Cardiac muscle cell (in vitro differentiated cells and primary cell): ENCODE measurements at regions not wholly inside any gene's neighbourhood (a gene's known extent, or its start where the extent isn't known, plus 50 kb on each side); places are given as distances from the start of the nearest gene placed in this dataset.

Source experiments
- DNase-seq, 2 donors: peaks; one replicate each; pipeline versions ENCODE4 v3.0.0 to v3.0.0-alpha.2; 2010 to 2017; ENCODE audit warnings: low read depth in 1 of 2, low spot score in 1 of 2
- H3K27ac ChIP-seq: fragments of 200-600 bp; sonication (generic); 2 replicates; pipeline ENCODE4 v1.5.1; 2016
- H3K27me3 ChIP-seq: fragments of 200-600 bp; sonication (generic); 2 replicates; pipeline ENCODE4 v1.6.0; 2016; ENCODE audit warnings: control low read depth
- H3K36me3 ChIP-seq: fragments of 200-600 bp; sonication (generic); 2 replicates; pipeline ENCODE4 v1.5.1; 2016; ENCODE audit warnings: control low read depth
- H3K4me1 ChIP-seq: fragments of 200-600 bp; sonication (generic); 2 replicates; pipeline ENCODE4 v1.8.1; 2017; ENCODE audit warnings: low read depth, mild to moderate bottlenecking, mixed run types
- H3K4me3 ChIP-seq: fragments of 200-600 bp; sonication (generic); 2 replicates; pipeline ENCODE4 v1.5.1; 2016; ENCODE audit warnings: mild to moderate bottlenecking
- H3K9me3 ChIP-seq: fragments of 200-600 bp; sonication (generic); 2 replicates; pipeline ENCODE4 v1.5.1; 2017; ENCODE audit warnings: low read depth, mild to moderate bottlenecking, control low read depth
- CTCF ChIP-seq: IDR thresholded peaks from 2 replicates; pipeline ENCODE4 v1.5.1; 2012; ENCODE audit warnings: low read depth, mild to moderate bottlenecking, low read length

GRCh38 chr2:104923665-104924064, 69.8 kb downstream of the POU3F3 start:
- no peak for TF ChIP-seq CTCF
- H3K9me3 ChIP-seq = no peaks in the 10 kb centered on the region
- no peaks in the 10 kb centered on the region for H3K36me3 ChIP-seq
- H3K4me3 ChIP-seq = no peak overlapping the region
- H3K27ac ChIP-seq = no peak overlapping the region
- no peaks in the 10 kb centered on the region for H3K27me3 ChIP-seq
- no peaks in the 10 kb centered on the region for H3K4me1 ChIP-seq
- DNase-seq = no peak

DNA sequence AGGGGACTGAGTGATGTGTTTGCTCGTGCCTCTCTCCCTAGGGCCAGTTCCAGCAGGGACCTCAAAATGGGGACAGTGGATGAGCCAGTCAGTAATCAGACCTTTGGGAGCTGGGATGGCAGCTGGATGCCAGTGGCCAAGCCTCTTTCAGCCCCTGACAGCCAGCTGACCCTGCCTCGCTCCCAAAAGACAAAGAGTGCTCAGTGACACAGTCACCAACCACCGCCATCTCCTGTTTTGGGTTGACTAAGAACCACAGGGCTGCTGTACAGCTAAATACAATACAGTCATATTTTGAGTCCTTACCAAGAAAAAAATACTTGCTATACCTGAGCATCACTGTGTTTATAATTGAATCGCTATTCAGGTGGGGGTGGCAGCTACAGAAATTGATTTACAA, 75.7 kb downstream of the POU3F3 start:
- Histone ChIP-seq H3K9me3 (no peaks in the 10 kb centered on the region), H3K27ac (no peak overlapping the region), H3K27me3 (no peaks in the 10 kb centered on the region), H3K4me3 (no peak overlapping the region), H3K36me3 (no peaks in the 10 kb centered on the region), H3K4me1 (no peaks in the 10 kb centered on the region)
- TF ChIP-seq CTCF = no peak
- DNase-seq = no peak

DNA sequence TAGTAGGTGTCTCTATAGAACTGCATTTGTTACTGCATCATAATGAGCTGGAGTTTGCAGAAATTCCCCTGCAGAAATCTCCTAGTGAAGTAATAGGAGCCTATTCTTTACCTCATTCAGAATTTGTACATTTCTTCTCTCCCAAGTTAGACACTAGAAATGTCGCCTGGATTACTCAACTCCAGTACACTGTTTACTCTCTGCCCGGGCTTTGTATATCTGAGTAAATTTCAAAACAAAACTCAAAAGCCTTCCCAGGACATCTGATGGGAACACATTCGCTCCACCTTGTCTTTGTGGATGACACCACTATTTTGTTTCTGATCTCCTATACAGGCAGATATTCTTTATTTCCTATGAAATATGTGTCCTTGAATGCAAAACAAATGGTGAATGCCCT, 76.8 kb downstream of the POU3F3 start:
- Histone ChIP-seq H3K27me3 (no peaks in the 10 kb centered on the region), H3K9me3 (no peaks in the 10 kb centered on the region), H3K27ac (no peak overlapping the region), H3K4me3 (no peak overlapping the region), H3K4me1 (no peaks in the 10 kb centered on the region), H3K36me3 (no peaks in the 10 kb centered on the region)
- DNase-seq = no peak
- no peak for TF ChIP-seq CTCF

DNA sequence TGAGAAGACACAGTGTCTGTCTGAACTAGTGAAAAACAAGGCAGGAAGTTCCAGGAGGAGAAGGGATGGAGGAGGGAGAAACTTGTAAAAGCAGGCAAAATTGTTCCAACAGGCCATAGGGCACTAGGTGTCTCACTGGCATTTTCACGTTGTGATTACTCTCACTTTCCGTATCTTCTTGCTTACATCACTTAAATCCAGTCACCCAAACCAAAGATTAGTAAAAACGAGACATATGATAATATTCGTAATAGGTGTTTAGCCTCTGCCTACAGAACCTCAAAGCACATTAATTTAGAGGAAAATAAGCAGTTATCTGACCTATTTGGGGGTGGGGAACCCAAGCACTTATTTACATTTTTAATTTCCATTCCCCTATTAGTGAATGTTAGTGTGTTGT, 78.3 kb downstream of the POU3F3 start:
- Histone ChIP-seq H3K27me3 (no peaks in the 10 kb centered on the region), H3K36me3 (no peaks in the 10 kb centered on the region), H3K9me3 (no peaks in the 10 kb centered on the region), H3K4me1 (no peaks in the 10 kb centered on the region), H3K27ac (no peak overlapping the region), H3K4me3 (no peak overlapping the region)
- DNase-seq = no peak
- no peak for TF ChIP-seq CTCF

GRCh38 chr2:104933151-104933917, 79.4 kb downstream of the POU3F3 start:
- Histone ChIP-seq H3K27me3 (no peaks in the 10 kb centered on the region), H3K4me3 (no peak overlapping the region), H3K9me3 (no peaks in the 10 kb centered on the region), H3K4me1 (no peaks in the 10 kb centered on the region), H3K36me3 (no peaks in the 10 kb centered on the region), H3K27ac (no peak overlapping the region)
- TF ChIP-seq CTCF = no peak
- no peak for DNase-seq

DNA sequence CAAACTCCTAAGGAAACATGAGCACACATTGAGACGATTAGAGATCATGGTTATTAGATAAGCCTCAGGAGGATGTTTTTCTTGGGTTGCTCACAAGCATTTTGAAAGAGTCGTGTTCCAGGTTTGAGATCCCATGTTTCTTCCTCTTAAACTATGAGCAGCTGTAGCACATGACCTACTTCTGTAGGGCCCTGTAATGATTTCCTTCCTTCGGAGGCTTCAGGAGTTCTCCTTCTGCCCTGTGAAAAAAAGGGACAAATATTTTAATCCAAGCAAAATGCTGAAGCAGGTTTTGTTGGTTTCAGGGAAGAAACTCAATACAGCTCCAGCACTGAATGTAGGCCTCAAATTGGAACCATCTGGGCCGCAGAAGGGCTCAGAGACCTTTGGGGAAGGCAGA, 82.6 kb downstream of the POU3F3 start:
- no peak for DNase-seq
- Histone ChIP-seq H3K4me3 (no peak overlapping the region), H3K9me3 (no peaks in the 10 kb centered on the region), H3K27me3 (no peaks in the 10 kb centered on the region), H3K4me1 (no peaks in the 10 kb centered on the region), H3K36me3 (no peaks in the 10 kb centered on the region), H3K27ac (no peak overlapping the region)
- no peak for TF ChIP-seq CTCF
